OCI-LY3 (cell line): ENCODE measurements at regions not wholly inside any gene's neighbourhood (a gene's known extent, or its start where the extent isn't known, plus 50 kb on each side); places are given as distances from the start of the nearest gene placed in this dataset.

Source experiments
- CTCF ChIP-seq: fragments of 200-600, 300-600 bp; sonication (generic); IDR thresholded peaks from 2 replicates; pipeline ENCODE4 v1.5.1; 2014; ENCODE audit warnings: antibody characterized with exemption, low read length, low read depth
- EZH2phosphoT487 ChIP-seq: fragments of 200-600 bp; shearing (Covaris generic); IDR thresholded peaks from 2 replicates; pipeline ENCODE4 v1.6.1; 2018; ENCODE audit warnings: antibody characterized with exemption, mixed run types, low read depth

DNA sequence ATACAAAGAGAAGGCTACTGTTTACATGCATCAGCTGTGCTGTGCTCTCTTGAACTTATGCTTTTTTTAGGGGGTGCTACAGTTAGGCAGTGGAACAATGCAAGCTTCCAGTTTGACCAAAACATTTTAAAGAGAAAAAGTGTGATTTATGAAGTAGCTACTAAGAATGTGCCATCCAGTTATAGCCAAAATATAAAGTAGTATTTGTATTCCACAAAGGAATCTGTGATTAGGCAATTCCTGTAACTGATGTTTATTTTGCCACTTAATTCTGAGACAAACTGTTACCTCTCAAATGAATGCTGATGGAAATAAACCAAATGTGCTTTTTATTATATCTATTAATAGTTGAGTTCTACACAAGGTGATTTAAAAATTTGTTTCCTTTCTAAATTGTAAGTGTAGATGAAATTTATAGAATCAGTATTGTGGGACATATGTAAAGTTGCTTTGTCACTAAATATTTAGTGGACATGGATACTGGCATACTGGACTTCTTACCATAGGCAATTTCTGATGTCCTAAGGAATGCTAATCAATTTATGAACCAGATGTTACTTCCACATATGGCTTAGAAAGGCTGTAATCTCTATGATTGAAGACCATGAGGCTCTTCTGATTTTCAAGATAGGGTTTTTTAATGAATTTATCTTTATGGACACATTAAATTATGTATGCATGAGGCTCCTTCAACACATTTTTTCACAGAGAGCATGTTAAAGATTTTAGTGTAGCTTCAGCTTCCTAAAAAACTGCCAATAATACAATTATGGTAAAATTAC is 410.2 kb downstream of the PRR16 start:
- TF ChIP-seq CTCF (no peak), EZH2phosphoT487 (no peak)
